Panc1 (cell line): ENCODE measurements at regions not wholly inside any gene's neighbourhood (a gene's known extent, or its start where the extent isn't known, plus 50 kb on each side); places are given as distances from the start of the nearest gene placed in this dataset.

ENCODE experiments used
- CTCF ChIP-seq: fragments of 450-650 bp; IDR thresholded peaks from 2 replicates; pipeline ENCODE4 v1.5.1; 2017; ENCODE audit warnings: mild to moderate bottlenecking
- POLR2AphosphoS5 ChIP-seq: IDR thresholded peaks from 2 replicates; pipeline ENCODE4 v1.6.1; 2012; ENCODE audit warnings: mild to moderate bottlenecking, low read depth, low read length, moderate library complexity
- REST ChIP-seq, 2 experiments: IDR thresholded peaks; 2 replicates each; pipeline ENCODE4 v1.6.1; 2011 to 2012; ENCODE audit warnings: low read depth in 2 of 2, control low read depth in 1 of 2, low read length in 1 of 2, mild to moderate bottlenecking in 1 of 2, moderate library complexity in 1 of 2; ENCODE audit not compliant: insufficient read depth in 1 of 2
- SIN3A ChIP-seq: IDR thresholded peaks from 2 replicates; pipeline ENCODE4 v1.6.1; 2012; ENCODE audit warnings: low read depth, mild to moderate bottlenecking, low read length, moderate library complexity, borderline replicate concordance; ENCODE audit not compliant: insufficient read depth
- TCF7L2 ChIP-seq: IDR thresholded peaks from 2 replicates; pipeline ENCODE4 v1.6.1; 2011; ENCODE audit warnings: mild to moderate bottlenecking, low read depth, low read length, inconsistent platforms

GRCh38 chr13:70630247-70630646, 522.0 kb upstream of the KLHL1 start:
- TF ChIP-seq CTCF: no peak
- TF ChIP-seq POLR2AphosphoS5: no peak
- no peak for TF ChIP-seq REST (IDR thresholded peaks at IDR 0.05; ENCODE audit: insufficient read depth in 1 of 2, low read depth in 2 of 2, low read length in 1 of 2)
- TF ChIP-seq SIN3A: no peak
- no peak for TF ChIP-seq TCF7L2
